ENCODE measurements at regions not wholly inside any gene's neighbourhood (a gene's known extent, or its start where the extent isn't known, plus 50 kb on each side); places are given as distances from the start of the nearest gene placed in this dataset.

DNA sequence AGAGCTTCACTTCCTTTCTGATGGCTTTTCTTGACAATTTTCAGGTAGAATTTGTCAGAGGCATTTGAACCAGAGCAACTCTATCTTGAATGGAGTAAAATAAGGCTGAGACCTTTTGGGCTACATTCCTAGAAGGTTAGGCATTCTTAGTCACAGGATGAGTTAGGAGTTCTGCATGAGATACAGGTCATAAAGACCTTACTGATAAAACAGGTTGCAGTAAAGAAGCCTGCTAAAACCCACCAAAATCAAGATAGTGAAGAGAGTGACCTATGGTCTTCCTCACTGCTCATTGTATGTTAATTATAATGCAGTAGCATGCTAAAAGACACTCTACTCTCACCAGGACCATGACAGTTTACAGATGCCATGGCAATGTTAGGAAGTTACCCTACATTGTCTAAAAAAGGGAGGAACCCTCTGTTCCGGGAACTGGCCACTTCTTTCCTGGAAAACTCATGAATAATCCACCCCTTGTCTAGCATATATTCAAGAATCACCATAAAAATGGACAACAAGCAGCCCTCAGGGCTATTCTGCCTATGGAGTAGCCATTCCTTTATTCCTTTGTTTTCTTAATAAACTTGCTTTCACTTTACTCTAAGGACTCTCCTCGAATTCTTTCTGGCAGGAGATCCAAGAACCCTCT lies 1519.7 kb upstream of the TENM4 start:
- H4K8ac ChIP-seq (ENCODE audit: low read depth in 2 of 2, low read length in 2 of 2) = no peak overlapping the region
- no peak overlapping the region for H3K4ac ChIP-seq (ENCODE audit: low read depth, low read length)
- no peak overlapping the region for H4K5ac ChIP-seq (ENCODE audit: low read depth, low read length)
- no peak overlapping the region for H2AK9ac ChIP-seq (replicated peaks; ENCODE audit: low read depth, low read length, poor library complexity)
- no peak overlapping the region for H2AK5ac ChIP-seq (ENCODE audit: low read depth, low read length)
- H3K23ac ChIP-seq (ENCODE audit: low read depth, low read length) = no peak overlapping the region
- ATAC-seq (ENCODE audit: low read depth) (no peak), DNase-seq (no peak)
- H3K27ac ChIP-seq (ENCODE audit: insufficient read depth, low read length) = no peak overlapping the region
- H2BK15ac ChIP-seq (ENCODE audit: low read depth, low read length) = no peak overlapping the region
- in situ Hi-C loops (cut with MboI; ENCODE audit: low sequenced_read_pairs) = no loop called here
- BruUV-seq (replicated peaks) = no TSS peak
- H3K56ac ChIP-seq (ENCODE audit: extremely low read depth, insufficient read depth, low read length) = no peak overlapping the region
- no peaks in the 10 kb centered on the region for H3K4me1 ChIP-seq (ENCODE audit: control insufficient read depth, insufficient read depth, low read length)
- H3K9me3 ChIP-seq (ENCODE audit: control insufficient read depth, insufficient read depth, low read length) = no peaks in the 10 kb centered on the region
- no peak overlapping the region for H2AFZ ChIP-seq (replicated peaks; ENCODE audit: low read length, poor library complexity)
- no peak overlapping the region for H3K9ac ChIP-seq (ENCODE audit: low read depth, low read length)
- WGBS, 2 experiments (ENCODE audit: extremely low coverage in 2 of 2, insufficient read length in 1 of 2) = no CpG with 5 or more reads among the region's 2 CpGs
- no peaks in the 10 kb centered on the region for H3K79me1 ChIP-seq (ENCODE audit: low read depth in 1 of 2, low read length in 2 of 2)
- POLR2A ChIA-PET (ENCODE audit: unreplicated experiment) = no interaction called here
- H2BK120ac ChIP-seq (ENCODE audit: low read depth, low read length) = no peak overlapping the region
- H3K36me3 ChIP-seq (ENCODE audit: control insufficient read depth, insufficient read depth, low read length) = no peaks in the 10 kb centered on the region
- no peak overlapping the region for H4K91ac ChIP-seq (ENCODE audit: insufficient read depth, low read depth, low read length)
- dilution Hi-C loops (cut with HindIII; ENCODE audit: low sequenced_read_pairs, unreplicated experiment) = no loop called here
- no peak overlapping the region for H2BK20ac ChIP-seq (ENCODE audit: low read depth, low read length)
- CTCF ChIA-PET = no interaction called here
- H2BK5ac ChIP-seq (ENCODE audit: low read depth, low read length, poor library complexity, severe bottlenecking) = no peak overlapping the region
- TF ChIP-seq BHLHE40 (IDR thresholded peaks at IDR 0.05; ENCODE audit: low read depth, low read length) = no peak
- no peaks in the 10 kb centered on the region for H3K27me3 ChIP-seq (ENCODE audit: control insufficient read depth, insufficient read depth, low read length)
- H3K14ac ChIP-seq (replicated peaks; ENCODE audit: low read depth, low read length) = no peak overlapping the region
- H3K18ac ChIP-seq (ENCODE audit: low read depth, low read length) = no peak overlapping the region
- H3K9me1 ChIP-seq (ENCODE audit: insufficient read depth, low read length) = no peaks in the 10 kb centered on the region
- H3K4me2 ChIP-seq (ENCODE audit: low read depth, low read length) = no peak overlapping the region
- intact Hi-C loops (cut with micrococcal nuclease) = no loop called here
- no peak overlapping the region for H3K4me3 ChIP-seq (ENCODE audit: insufficient read depth, low read depth, low read length)
- H4K20me1 ChIP-seq (ENCODE audit: insufficient read depth, low read length) = no peaks in the 10 kb centered on the region
